Neuronal stem cell (in vitro differentiated cells): ENCODE measurements at regions not wholly inside any gene's neighbourhood (a gene's known extent, or its start where the extent isn't known, plus 50 kb on each side); places are given as distances from the start of the nearest gene placed in this dataset.
"Not testable (repeated sequence)": the region's sequence is repeated elsewhere in the genome, so short reads cannot be mapped to it uniquely, and the experiment has no call there.

Source experiments
- DNase-seq: peaks from one replicate; pipeline ENCODE4 v3.0.0-alpha.2; 2013; ENCODE audit warnings: low spot score
- H2AFZ ChIP-seq: one replicate; pipeline ENCODE4 v1.6.1; 2013; ENCODE audit warnings: mild to moderate bottlenecking, low read length, inconsistent platforms
- H2AK5ac ChIP-seq: 2 replicates; pipeline ENCODE4 v1.6.1; 2013; ENCODE audit warnings: low read depth, mild to moderate bottlenecking, inconsistent platforms, low read length, moderate library complexity, mixed read lengths
- H2BK120ac ChIP-seq: 2 replicates; pipeline ENCODE4 v1.6.1; 2013; ENCODE audit warnings: low read depth, mild to moderate bottlenecking, inconsistent platforms, low read length, moderate library complexity, mixed read lengths
- H2BK12ac ChIP-seq: one replicate; pipeline ENCODE4 v1.6.1; 2013; ENCODE audit warnings: low read length, inconsistent platforms
- H2BK15ac ChIP-seq: 2 replicates; pipeline ENCODE4 v1.6.1; 2013; ENCODE audit warnings: mild to moderate bottlenecking, low read length, inconsistent platforms, mixed read lengths
- H2BK5ac ChIP-seq: one replicate; pipeline ENCODE4 v1.6.1; 2013; ENCODE audit warnings: inconsistent platforms, mild to moderate bottlenecking, low read length, moderate library complexity
- H3K14ac ChIP-seq: one replicate; pipeline ENCODE4 v1.6.1; 2013; ENCODE audit warnings: low read length, inconsistent platforms
- H3K18ac ChIP-seq: 2 replicates; pipeline ENCODE4 v1.6.1; 2013; ENCODE audit warnings: low read length, inconsistent platforms
- H3K23ac ChIP-seq: 2 replicates; pipeline ENCODE4 v1.6.1; 2013; ENCODE audit warnings: low read depth, mild to moderate bottlenecking, mixed read lengths, low read length, inconsistent platforms; ENCODE audit not compliant: poor library complexity
- H3K27ac ChIP-seq: replicated peaks from 3 replicates; pipeline ENCODE4 v1.5.1; 2013; ENCODE audit warnings: low read length, inconsistent platforms
- H3K27me3 ChIP-seq, 3 experiments: 2 replicates each; pipeline ENCODE4 v1.6.1; 2013; ENCODE audit warnings: low read length in 3 of 3, mild to moderate bottlenecking in 2 of 3, inconsistent platforms in 1 of 3, low read depth in 1 of 3, mixed read lengths in 1 of 3, moderate library complexity in 1 of 3; ENCODE audit not compliant: control insufficient read depth in 3 of 3, insufficient read depth in 3 of 3
- H3K36me3 ChIP-seq, 2 donors: replicated peaks in 1 of 2; 2 replicates each; pipeline ENCODE4 v1.6.1; 2013; ENCODE audit warnings: low read length in 2 of 2; ENCODE audit not compliant: control insufficient read depth in 2 of 2, insufficient read depth in 2 of 2
- H3K4ac ChIP-seq: 2 replicates; pipeline ENCODE4 v1.6.1; 2013; ENCODE audit warnings: inconsistent platforms, mild to moderate bottlenecking, low read length, moderate library complexity
- H3K4me1 ChIP-seq, 2 donors: 1 replicate in 1 of 2; 2 replicates in 1 of 2; pipeline ENCODE4 v1.6.1; 2013; ENCODE audit warnings: low read length in 2 of 2, low read depth in 1 of 2; ENCODE audit not compliant: control insufficient read depth in 2 of 2, insufficient read depth in 1 of 2
- H3K4me2 ChIP-seq: one replicate; pipeline ENCODE4 v1.6.1; 2013; ENCODE audit warnings: mild to moderate bottlenecking, low read length, inconsistent platforms; ENCODE audit not compliant: insufficient read depth, poor library complexity, severe bottlenecking
- H3K4me3 ChIP-seq, 2 donors: 2 replicates each; pipeline ENCODE4 v1.5.1; 2013; ENCODE audit warnings: low read length in 2 of 2, mild to moderate bottlenecking in 2 of 2, inconsistent platforms in 1 of 2, moderate library complexity in 1 of 2
- H3K79me1 ChIP-seq: one replicate; pipeline ENCODE4 v1.6.1; 2013; ENCODE audit warnings: low read depth, mild to moderate bottlenecking, inconsistent platforms, low read length, moderate library complexity
- H3K9ac ChIP-seq: one replicate; pipeline ENCODE4 v1.6.1; 2013; ENCODE audit warnings: mild to moderate bottlenecking, low read depth, low read length, inconsistent platforms; ENCODE audit not compliant: poor library complexity
- H3K9me3 ChIP-seq, 2 donors: replicated peaks in 1 of 2; 2 replicates each; pipeline versions ENCODE3 to v1.6.1; 2013; ENCODE audit warnings: low read length in 2 of 2, mild to moderate bottlenecking in 2 of 2, inconsistent platforms in 1 of 2, low read depth in 1 of 2, mixed read lengths in 1 of 2, moderate library complexity in 1 of 2; ENCODE audit not compliant: control insufficient read depth in 2 of 2, insufficient read depth in 1 of 2
- H4K8ac ChIP-seq: one replicate; pipeline ENCODE4 v1.6.1; 2013; ENCODE audit warnings: low read depth, mild to moderate bottlenecking, inconsistent platforms, low read length, moderate library complexity
- H4K91ac ChIP-seq: one replicate; pipeline ENCODE4 v1.6.1; 2013; ENCODE audit warnings: low read length, low read depth, mild to moderate bottlenecking, inconsistent platforms; ENCODE audit not compliant: poor library complexity
- WGBS, 2 donors: extraction: QIAGEN DNeasy Blood & Tissue Kit; methylation state at CpG; one replicate each; pipeline ENCODE4 v1.1.7; 2013; ENCODE audit warnings: missing lambda C conversion rate in 2 of 2, mixed read lengths in 1 of 2; ENCODE audit not compliant: insufficient read length in 2 of 2, insufficient replicate concordance in 1 of 2; ENCODE audit errors: extremely low coverage in 2 of 2; 5-methylcytosine and 5-hydroxymethylcytosine counted together

DNA sequence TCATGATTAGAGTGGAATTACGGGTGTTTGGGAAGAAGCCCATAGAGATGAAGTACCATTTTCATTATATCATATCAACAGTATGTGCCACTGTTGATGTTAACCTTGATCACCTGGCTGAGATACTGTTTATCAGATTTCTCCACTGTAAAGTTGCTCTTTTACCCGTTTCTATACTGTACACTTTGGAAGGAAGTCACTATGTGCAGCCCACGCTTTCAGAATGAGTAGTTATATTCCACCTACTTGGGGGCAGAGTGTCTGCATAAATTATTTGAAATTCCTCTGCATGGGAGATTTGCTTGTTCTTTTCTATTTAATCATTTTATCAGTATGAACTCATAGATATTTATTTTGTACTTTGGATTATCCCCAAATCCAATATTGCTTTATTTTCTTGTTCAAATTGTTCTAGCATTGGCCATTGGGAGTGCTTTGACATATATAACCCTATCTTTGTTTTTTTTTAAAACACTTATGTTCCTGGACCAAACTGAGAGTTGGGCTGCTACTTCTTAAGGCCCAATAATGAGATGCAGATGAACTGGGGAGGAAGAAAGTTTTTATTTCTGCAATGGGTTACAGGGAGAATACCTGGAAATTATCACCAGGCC is 69.4 kb upstream of the NUTM2F start:
- WGBS, 2 donors, result no CpG with 5 or more reads among the region's 3 CpGs
- H3K27ac ChIP-seq, H3K9me3 ChIP-seq, H2BK15ac ChIP-seq, H3K4me1 ChIP-seq, H3K4ac ChIP-seq, H2AFZ ChIP-seq, H3K23ac ChIP-seq, DNase-seq, H3K4me3 ChIP-seq, H3K9ac ChIP-seq, H2BK12ac ChIP-seq, H3K4me2 ChIP-seq, H3K27me3 ChIP-seq, H3K14ac ChIP-seq, H2BK5ac ChIP-seq, H4K8ac ChIP-seq, H2BK120ac ChIP-seq, H3K79me1 ChIP-seq, H4K91ac ChIP-seq, H2AK5ac ChIP-seq, H3K36me3 ChIP-seq, H3K18ac ChIP-seq: not testable (repeated sequence)

GRCh38 chr9:94400461-94400860 is 72.0 kb upstream of the NUTM2F start:
- H2AK5ac ChIP-seq, H3K27me3 ChIP-seq, DNase-seq, H4K91ac ChIP-seq, H3K9ac ChIP-seq, H2BK15ac ChIP-seq, H3K23ac ChIP-seq, H3K14ac ChIP-seq, H3K4me2 ChIP-seq, H2BK12ac ChIP-seq, H3K18ac ChIP-seq, H2BK120ac ChIP-seq, H3K36me3 ChIP-seq, H4K8ac ChIP-seq, H2BK5ac ChIP-seq, H3K9me3 ChIP-seq, H3K4me3 ChIP-seq, H3K27ac ChIP-seq, H3K79me1 ChIP-seq, H3K4me1 ChIP-seq, H3K4ac ChIP-seq, H2AFZ ChIP-seq: not testable (repeated sequence)
- WGBS, 2 donors, result no CpG with 5 or more reads among the region's 4 CpGs

DNA sequence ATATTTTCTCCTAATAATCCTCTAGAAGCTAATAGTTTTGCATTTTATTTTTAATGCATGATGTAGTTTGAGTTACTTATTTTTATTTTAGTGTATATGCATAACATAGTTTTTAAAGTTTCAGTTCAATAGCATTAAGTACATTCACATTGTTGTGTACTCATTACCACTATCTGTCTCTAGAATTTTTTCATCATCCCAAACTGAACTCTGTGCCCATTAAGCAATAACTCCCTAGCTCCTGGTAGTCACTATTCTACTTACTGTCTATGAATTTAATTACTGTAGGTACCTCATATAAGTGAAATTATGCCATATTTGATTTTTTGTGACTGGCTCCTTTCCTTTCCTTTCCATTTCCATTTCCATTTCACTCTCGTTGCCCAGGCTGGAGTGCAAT is 74.4 kb upstream of the NUTM2F start:
- not testable (repeated sequence) for H3K79me1 ChIP-seq, H3K4me3 ChIP-seq, H3K23ac ChIP-seq, H2AFZ ChIP-seq, H3K27me3 ChIP-seq, H2BK12ac ChIP-seq, H2BK5ac ChIP-seq, H2BK15ac ChIP-seq, H4K8ac ChIP-seq, H3K18ac ChIP-seq, H3K9ac ChIP-seq, H3K4ac ChIP-seq, H3K36me3 ChIP-seq, H2BK120ac ChIP-seq, H3K4me2 ChIP-seq, H3K4me1 ChIP-seq, H4K91ac ChIP-seq, H3K27ac ChIP-seq, H3K9me3 ChIP-seq, H3K14ac ChIP-seq, H2AK5ac ChIP-seq, DNase-seq
- WGBS, 2 donors, result no CpG with 5 or more reads among the region's 1 CpG

- not testable (repeated sequence) for H2BK120ac ChIP-seq, H3K9me3 ChIP-seq, H3K4me1 ChIP-seq, H3K18ac ChIP-seq, H2BK15ac ChIP-seq, H3K23ac ChIP-seq, H2BK12ac ChIP-seq, H4K91ac ChIP-seq, DNase-seq, H2BK5ac ChIP-seq, H4K8ac ChIP-seq, H3K36me3 ChIP-seq, H3K27me3 ChIP-seq, H3K79me1 ChIP-seq, H2AFZ ChIP-seq, H3K27ac ChIP-seq, H3K4ac ChIP-seq, H3K4me3 ChIP-seq, H3K4me2 ChIP-seq, H3K14ac ChIP-seq, H2AK5ac ChIP-seq, H3K9ac ChIP-seq
- WGBS, 2 donors, result no CpG with 5 or more reads among the region's 3 CpGs
These were observed 75.1 kb upstream of the NUTM2F start for GRCh38 chr9:94403571-94403970.
